GM18517 (cell line): ENCODE measurements at regions not wholly inside any gene's neighbourhood (a gene's known extent, or its start where the extent isn't known, plus 50 kb on each side); places are given as distances from the start of the nearest gene placed in this dataset.

ENCODE experiments used
- ATAC-seq: cut with Tn5 transposase; IDR thresholded peaks from one replicate; pipeline ENCODE4 v1.9.1; 2021; ENCODE audit warnings: mild to moderate bottlenecking, moderate library complexity; ENCODE audit not compliant: unreplicated experiment

- ATAC-seq = no peak
Observed at GRCh38 chr20:11076434-11077105, 402.8 kb upstream of the JAG1 start.

GRCh38 chr20:11077226-11077625 lies 403.4 kb upstream of the JAG1 start:
- ATAC-seq = no peak

GRCh38 chr20:11080010-11080409 lies 406.2 kb upstream of the JAG1 start:
- ATAC-seq = no peak

- ATAC-seq = no peak
Observed at GRCh38 chr20:11080781-11081377, 407.1 kb upstream of the JAG1 start.

- ATAC-seq = no peak
Observed at GRCh38 chr20:11083841-11084240, 410.0 kb upstream of the JAG1 start.

GRCh38 chr20:11084508-11084907 lies 410.7 kb upstream of the JAG1 start:
- ATAC-seq = no peak

GRCh38 chr20:11086970-11087369 lies 413.2 kb upstream of the JAG1 start:
- no peak for ATAC-seq

- no peak for ATAC-seq
Observed at GRCh38 chr20:11090751-11091150, 417.0 kb upstream of the JAG1 start.

- no peak for ATAC-seq
Observed at GRCh38 chr20:11091511-11091910, 417.7 kb upstream of the JAG1 start.

GRCh38 chr20:11092151-11092550 lies 418.4 kb upstream of the JAG1 start:
- no peak for ATAC-seq

- no peak for ATAC-seq
Observed at GRCh38 chr20:11094196-11094595, 420.4 kb upstream of the JAG1 start.

GRCh38 chr20:11094711-11095110 lies 420.9 kb upstream of the JAG1 start:
- no peak for ATAC-seq

GRCh38 chr20:11098888-11099287 lies 425.1 kb upstream of the JAG1 start:
- ATAC-seq = no peak

- no peak for ATAC-seq
Observed at GRCh38 chr20:11101243-11101642, 427.4 kb upstream of the JAG1 start.

- ATAC-seq = no peak
Observed at GRCh38 chr20:11101696-11102095, 427.9 kb upstream of the JAG1 start.

- ATAC-seq = no peak
Observed at GRCh38 chr20:11103866-11104265, 430.1 kb upstream of the JAG1 start.

- ATAC-seq = no peak
Observed at GRCh38 chr20:11108102-11108810, 434.5 kb upstream of the JAG1 start.

- no peak for ATAC-seq
Observed at GRCh38 chr20:11110535-11110934, 436.7 kb upstream of the JAG1 start.

- no peak for ATAC-seq
Observed at GRCh38 chr20:11111191-11111590, 437.4 kb upstream of the JAG1 start.

GRCh38 chr20:11112832-11113231 lies 439.0 kb upstream of the JAG1 start:
- ATAC-seq = no peak

GRCh38 chr20:11114382-11114781 lies 440.6 kb upstream of the JAG1 start:
- no peak for ATAC-seq

GRCh38 chr20:11117808-11118528 lies 444.2 kb upstream of the JAG1 start:
- ATAC-seq = no peak
